ENCODE measurements at regions not wholly inside any gene's neighbourhood (a gene's known extent, or its start where the extent isn't known, plus 50 kb on each side); places are given as distances from the start of the nearest gene placed in this dataset.
A peak's percentile ranks its signal among the peaks of the same experiment; 100 is the strongest.
"Not testable (repeated sequence)": the region's sequence is repeated elsewhere in the genome, so short reads cannot be mapped to it uniquely, and the experiment has no call there.

- H3K4me3 ChIP-seq (ENCODE audit: low read depth, low read length): peak overlapping the region; percentile 0
- no peak for DNase-seq (ENCODE audit: low read depth)
- TF ChIP-seq CTCF (IDR thresholded peaks at IDR 0.05; ENCODE audit: insufficient read depth, low read depth, low read length): no peak
Observed at GRCh38 chr5:42989190-42989589, 50.9 kb downstream of the ANXA2R start.

GRCh38 chr5:42988568-42988967 is 51.6 kb downstream of the ANXA2R start:
- H3K4me3 ChIP-seq (ENCODE audit: low read depth, low read length): no peak overlapping the region
- no peak for DNase-seq (ENCODE audit: low read depth)
- TF ChIP-seq CTCF (IDR thresholded peaks at IDR 0.05; ENCODE audit: insufficient read depth, low read depth, low read length): no peak

- TF ChIP-seq CTCF (IDR thresholded peaks at IDR 0.05; ENCODE audit: insufficient read depth, low read depth, low read length): no peak
- H3K4me3 ChIP-seq (ENCODE audit: low read depth, low read length): no peak overlapping the region
- peak; percentile 76 for DNase-seq (ENCODE audit: low read depth)
Observed at GRCh38 chr5:42985129-42986037, 54.7 kb downstream of the ANXA2R start.

GRCh38 chr5:42984307-42984706 is 55.8 kb downstream of the ANXA2R start:
- H3K4me3 ChIP-seq (ENCODE audit: low read depth, low read length): no peak overlapping the region
- no peak for DNase-seq (ENCODE audit: low read depth)
- no peak for TF ChIP-seq CTCF (IDR thresholded peaks at IDR 0.05; ENCODE audit: insufficient read depth, low read depth, low read length)

- DNase-seq (ENCODE audit: low read depth): no peak
- no peak for TF ChIP-seq CTCF (IDR thresholded peaks at IDR 0.05; ENCODE audit: insufficient read depth, low read depth, low read length)
- H3K4me3 ChIP-seq (ENCODE audit: low read depth, low read length): no peak overlapping the region
Observed at GRCh38 chr5:42982107-42982622, 58.0 kb downstream of the ANXA2R start.

GRCh38 chr5:42981417-42982106 is 58.6 kb downstream of the ANXA2R start:
- not testable (repeated sequence) for DNase-seq (ENCODE audit: low read depth); H3K4me3 ChIP-seq (ENCODE audit: low read depth, low read length)

GRCh38 chr5:42981015-42981414 is 59.1 kb downstream of the ANXA2R start:
- DNase-seq (ENCODE audit: low read depth); H3K4me3 ChIP-seq (ENCODE audit: low read depth, low read length): not testable (repeated sequence)

- not testable (repeated sequence) for DNase-seq (ENCODE audit: low read depth); H3K4me3 ChIP-seq (ENCODE audit: low read depth, low read length)
Observed at GRCh38 chr5:42980391-42980790, 59.7 kb downstream of the ANXA2R start.

- not testable (repeated sequence) for H3K4me3 ChIP-seq (ENCODE audit: low read depth, low read length); DNase-seq (ENCODE audit: low read depth)
Observed at GRCh38 chr5:42979242-42979641, 60.9 kb downstream of the ANXA2R start.
